K562 (cell line): ENCODE measurements at regions not wholly inside any gene's neighbourhood (a gene's known extent, or its start where the extent isn't known, plus 50 kb on each side); places are given as distances from the start of the nearest gene placed in this dataset.

Experiments used
- ATF3 ChIP-seq, 2 experiments: fragments of 450-650 bp in 1 of 2; sonication (generic) in 1 of 2; formaldehyde crosslinking in 1 of 2; IDR thresholded peaks in 1 of 2; conservative IDR thresholded peaks in 1 of 2; 2 replicates each; pipeline versions ENCODE4 v1.6.1 to v1.8.1; 2016 to 2023; ENCODE audit warnings: mild to moderate bottlenecking in 2 of 2, moderate library complexity in 2 of 2, inconsistent platforms in 1 of 2, missing genetic modification reagents in 1 of 2
- BHLHE40 ChIP-seq: IDR thresholded peaks from 2 replicates; pipeline ENCODE4 v1.6.1; 2011; ENCODE audit warnings: low read length, improper control_type of control experiment
- CTBP1 ChIP-seq: fragments of 450-650 bp; IDR thresholded peaks from 2 replicates; pipeline ENCODE4 v1.6.1; 2016; ENCODE audit warnings: borderline replicate concordance
- KDM1A ChIP-seq, 2 experiments: fragments of 450-650 bp; IDR thresholded peaks; 2 replicates each; pipeline ENCODE4 v1.6.1; 2016; ENCODE audit warnings: mild to moderate bottlenecking in 2 of 2
- KLF16 ChIP-seq: IDR thresholded peaks from 2 replicates; pipeline ENCODE4 v1.6.1; 2016; ENCODE audit warnings: antibody characterized with exemption
- TEAD4 ChIP-seq, 2 experiments: sonication (generic) in 1 of 2; formaldehyde crosslinking in 1 of 2; IDR thresholded peaks; 2 replicates each; pipeline versions ENCODE4 v1.6.1 to v1.8.0; 2012 to 2022; ENCODE audit warnings: borderline replicate concordance in 1 of 2, inconsistent platforms in 1 of 2, low read length in 1 of 2, mild to moderate bottlenecking in 1 of 2, missing genetic modification reagents in 1 of 2
- VEZF1 ChIP-seq: fragments of 200-800 bp; sonication (Bioruptor generic); IDR thresholded peaks from 2 replicates; pipeline ENCODE4 v1.6.1; 2017; ENCODE audit warnings: missing genetic modification characterization, missing compliant biosample characterization
- ZNF318 ChIP-seq, 2 experiments: fragments of 450-650 bp; IDR thresholded peaks; 2 replicates each; pipeline ENCODE4 v1.6.1; 2016; ENCODE audit warnings: mild to moderate bottlenecking in 2 of 2, borderline replicate concordance in 1 of 2, low read depth in 1 of 2, moderate library complexity in 1 of 2
- ZNF609 ChIP-seq: sonication (generic); formaldehyde crosslinking; IDR thresholded peaks from 2 replicates; pipeline ENCODE4 v1.8.1; 2023; ENCODE audit warnings: missing genetic modification reagents, mild to moderate bottlenecking, borderline replicate concordance

GRCh38 chr4:17272154-17272553, 239.7 kb downstream of the QDPR start (continued):
- TF ChIP-seq KLF16 (peak; percentile 81), BHLHE40 (peak; percentile 89), KDM1A (IDR thresholded peaks at IDR 0.05) (peak in 1 of 2 experiments; percentile 51; a peak in 1 of 4 replicates), ZNF609 (CRISPR knock-in tag) (no peak), VEZF1 (CRISPR knock-in tag) (peak; percentile 56), ATF3 (IDR thresholded peaks at IDR 0.05) (peak; percentile 81), ATF3 (CRISPR knock-in tag; conservative IDR thresholded peaks at IDR 0.05) (no peak), CTBP1 (peak; percentile 85), ZNF318 (IDR thresholded peaks at IDR 0.05; ENCODE audit: borderline replicate concordance in 1 of 2, low read depth in 1 of 2) (peak in 1 of 2 experiments; percentile 46; a peak in 1 of 4 replicates), TEAD4 (IDR thresholded peaks at IDR 0.05; ENCODE audit: low read length) (peak; percentile 90), TEAD4 (CRISPR knock-in tag; IDR thresholded peaks at IDR 0.05; ENCODE audit: borderline replicate concordance) (no peak)
